ENCODE measurements at regions not wholly inside any gene's neighbourhood (a gene's known extent, or its start where the extent isn't known, plus 50 kb on each side); places are given as distances from the start of the nearest gene placed in this dataset.

DNA sequence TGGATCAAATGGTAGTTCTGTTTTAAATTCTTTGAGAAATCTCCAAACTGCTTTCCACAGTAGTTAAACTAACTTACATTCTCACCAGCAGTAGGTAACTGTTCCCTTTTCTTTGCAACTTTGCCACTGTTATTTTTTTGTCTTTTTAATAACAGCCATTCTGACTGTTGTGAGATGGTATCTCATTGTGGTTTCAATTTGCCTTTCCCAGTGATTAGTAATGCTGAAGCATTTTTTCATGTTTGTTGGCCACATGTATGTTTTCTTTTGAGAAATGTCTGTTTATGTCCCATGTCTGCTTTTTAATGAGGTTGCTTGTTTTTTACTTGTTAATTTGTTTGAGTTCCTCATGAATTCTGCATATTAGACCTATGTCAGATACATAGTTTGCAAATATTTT is 198.8 kb downstream of the RAB28 start:
- no peak overlapping the region for H2BK120ac ChIP-seq (replicated peaks; ENCODE audit: low read depth, low read length)
- no peak overlapping the region for H2BK12ac ChIP-seq (ENCODE audit: low read depth, low read length)
- no peak for DNase-seq (ENCODE audit: low read depth in 1 of 2, low spot score in 2 of 2)
- no peak overlapping the region for H3K56ac ChIP-seq (replicated peaks; ENCODE audit: insufficient read length, low read depth, low read length)
- no peak overlapping the region for H3K4ac ChIP-seq (replicated peaks; ENCODE audit: insufficient read length, low read depth, low read length)
- H3K79me1 ChIP-seq (ENCODE audit: low read depth, low read length) = no peaks in the 10 kb centered on the region
- H2BK20ac ChIP-seq (ENCODE audit: low read length) = no peak overlapping the region
- no peak for TF ChIP-seq SAP30 (IDR thresholded peaks at IDR 0.05; ENCODE audit: insufficient read depth, insufficient replicate concordance, low read length)
- TF ChIP-seq, protein P1, sequence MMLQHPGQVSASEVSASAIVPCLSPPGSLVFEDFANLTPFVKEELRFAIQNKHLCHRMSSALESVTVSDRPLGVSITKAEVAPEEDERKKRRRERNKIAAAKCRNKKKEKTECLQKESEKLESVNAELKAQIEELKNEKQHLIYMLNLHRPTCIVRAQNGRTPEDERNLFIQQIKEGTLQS (IDR thresholded peaks at IDR 0.05; ENCODE audit: insufficient read depth, low read depth, low read length) = no peak
- TF ChIP-seq BRCA1 (IDR thresholded peaks at IDR 0.05; ENCODE audit: low read depth, low read length) = no peak
- TF ChIP-seq NANOG (IDR thresholded peaks at IDR 0.05; ENCODE audit: insufficient read depth, low read depth, low read length, poor library complexity, severe bottlenecking) = no peak
- TF ChIP-seq MAFK (IDR thresholded peaks at IDR 0.05; ENCODE audit: low read depth, low read length) = no peak
- no peak for TF ChIP-seq GTF2F1 (IDR thresholded peaks at IDR 0.05; ENCODE audit: borderline replicate concordance, low read depth, low read length)
- TF ChIP-seq EP300 (IDR thresholded peaks at IDR 0.05; ENCODE audit: borderline replicate concordance in 1 of 2, low read depth in 2 of 2, low read length in 2 of 2) = no peak
- no peak for TF ChIP-seq TEAD4 (IDR thresholded peaks at IDR 0.05; ENCODE audit: low read depth, low read length)
- TF ChIP-seq PHF8 (conservative IDR thresholded peaks at IDR 0.05; ENCODE audit: low read depth, low read length) = no peak
- TF ChIP-seq, protein P2, sequence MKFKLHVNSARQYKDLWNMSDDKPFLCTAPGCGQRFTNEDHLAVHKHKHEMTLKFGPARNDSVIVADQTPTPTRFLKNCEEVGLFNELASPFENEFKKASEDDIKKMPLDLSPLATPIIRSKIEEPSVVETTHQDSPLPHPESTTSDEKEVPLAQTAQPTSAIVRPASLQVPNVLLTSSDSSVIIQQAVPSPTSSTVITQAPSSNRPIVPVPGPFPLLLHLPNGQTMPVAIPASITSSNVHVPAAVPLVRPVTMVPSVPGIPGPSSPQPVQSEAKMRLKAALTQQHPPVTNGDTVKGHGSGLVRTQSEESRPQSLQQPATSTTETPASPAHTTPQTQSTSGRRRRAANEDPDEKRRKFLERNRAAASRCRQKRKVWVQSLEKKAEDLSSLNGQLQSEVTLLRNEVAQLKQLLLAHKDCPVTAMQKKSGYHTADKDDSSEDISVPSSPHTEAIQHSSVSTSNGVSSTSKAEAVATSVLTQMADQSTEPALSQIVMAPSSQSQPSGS (IDR thresholded peaks at IDR 0.05; ENCODE audit: low read length) = no peak
- TF ChIP-seq EGR1 (IDR thresholded peaks at IDR 0.05; ENCODE audit: borderline replicate concordance, low read depth, low read length) = no peak
- TF ChIP-seq SIRT6 (IDR thresholded peaks at IDR 0.05; ENCODE audit: low read length) = no peak
- TF ChIP-seq RFX5 (IDR thresholded peaks at IDR 0.05; ENCODE audit: borderline replicate concordance, low read depth, low read length) = no peak
- ChIA-PET POLR2A (ENCODE audit: partially characterized antibody) (no interaction called here), CTCF (ENCODE audit: partially characterized antibody) (interaction anchor here (0.6 kb wide), 1 partner anchor 479 kb away, joined by 3 read pairs; no protein-coding TSS in a partner anchor)
- no peaks in the 10 kb centered on the region for H3K9me3 ChIP-seq (ENCODE audit: insufficient read depth in 2 of 2, low read depth in 1 of 2, low read length in 1 of 2)
- H3K4me2 ChIP-seq (ENCODE audit: insufficient read depth in 1 of 2, low read depth in 2 of 2, low read length in 2 of 2) = no peak overlapping the region
- no peak overlapping the region for H3K18ac ChIP-seq (ENCODE audit: extremely low read depth, low read length)
- H3K23me2 ChIP-seq (ENCODE audit: low read depth, low read length) = no peaks in the 10 kb centered on the region
- no peak overlapping the region for H2AK5ac ChIP-seq (ENCODE audit: low read depth, low read length)
- no peaks in the 10 kb centered on the region for H3K36me3 ChIP-seq (ENCODE audit: control insufficient read depth in 2 of 4, insufficient read depth in 4 of 4, low read length in 3 of 4)
- H3K4me1 ChIP-seq (replicated peaks in 1 of 4; ENCODE audit: control insufficient read depth in 3 of 4, insufficient read depth in 4 of 4, low read length in 3 of 4) = no peaks in the 10 kb centered on the region
- no peaks in the 10 kb centered on the region for H3K79me2 ChIP-seq (ENCODE audit: control insufficient read depth in 1 of 2, insufficient read depth in 2 of 2, low read length in 2 of 2)
- no peaks in the 10 kb centered on the region for H4K20me1 ChIP-seq (replicated peaks in 1 of 2; ENCODE audit: control insufficient read depth in 1 of 2, insufficient read depth in 2 of 2, low read length in 2 of 2)
- no peak overlapping the region for H4K91ac ChIP-seq (replicated peaks; ENCODE audit: insufficient read length, low read length)
- H3K4me3 ChIP-seq (ENCODE audit: extremely low read depth in 1 of 4, insufficient read depth in 2 of 4, low read depth in 3 of 4, low read length in 4 of 4) = no peak overlapping the region
- no peak overlapping the region for H3K23ac ChIP-seq (ENCODE audit: insufficient read length)
- H2BK15ac ChIP-seq (ENCODE audit: low read length) = no peak overlapping the region
- no peak for FAIRE-seq
- no peak overlapping the region for H3K14ac ChIP-seq (ENCODE audit: insufficient read length)
- no peak overlapping the region for H2AFZ ChIP-seq (ENCODE audit: low read length)
- no peak overlapping the region for H2BK5ac ChIP-seq (ENCODE audit: low read depth, low read length)
- no peak overlapping the region for H4K5ac ChIP-seq (ENCODE audit: insufficient read length, low read depth, low read length)
- no peak overlapping the region for H3K9ac ChIP-seq (replicated peaks in 1 of 4; ENCODE audit: extremely low read depth in 1 of 4, low read depth in 3 of 4, low read length in 3 of 4)
- H4K8ac ChIP-seq (ENCODE audit: extremely low read depth, insufficient read depth, low read length) = no peak overlapping the region
- no peak overlapping the region for H3K27ac ChIP-seq (ENCODE audit: low read depth, low read length)
- no peaks in the 10 kb centered on the region for H3K27me3 ChIP-seq (replicated peaks in 1 of 4; ENCODE audit: control insufficient read depth in 3 of 4, extremely low read depth in 1 of 4, insufficient read depth in 3 of 4, low read length in 3 of 4)
